ENCODE measurements at regions not wholly inside any gene's neighbourhood (a gene's known extent, or its start where the extent isn't known, plus 50 kb on each side); places are given as distances from the start of the nearest gene placed in this dataset.
"Not testable (repeated sequence)": the region's sequence is repeated elsewhere in the genome, so short reads cannot be mapped to it uniquely, and the experiment has no call there.

- H3K9me3 Mint-ChIP-seq = no peaks in the 10 kb centered on the region
- ATAC-seq (ENCODE audit: low read depth) (no peak), DNase-seq (ENCODE audit: low spot score in 2 of 2) (no peak)
- H3K27me3 Mint-ChIP-seq = no peaks in the 10 kb centered on the region
- no peaks in the 10 kb centered on the region for H3K4me1 Mint-ChIP-seq
- H3K4me3 Mint-ChIP-seq = no peak overlapping the region
- H3K36me3 Mint-ChIP-seq = no peaks in the 10 kb centered on the region
- H3K27ac Mint-ChIP-seq = no peak overlapping the region
Observed at GRCh38 chr10:36469585-36469984, 655.8 kb upstream of the ANKRD30A start.

GRCh38 chr10:36468620-36469019 is 656.8 kb upstream of the ANKRD30A start:
- H3K27me3 Mint-ChIP-seq = no peaks in the 10 kb centered on the region
- H3K36me3 Mint-ChIP-seq = no peaks in the 10 kb centered on the region
- no peak overlapping the region for H3K4me3 Mint-ChIP-seq
- ATAC-seq (ENCODE audit: low read depth) = no peak
- no peak for DNase-seq (ENCODE audit: low spot score in 2 of 2)
- no peaks in the 10 kb centered on the region for H3K4me1 Mint-ChIP-seq
- no peaks in the 10 kb centered on the region for H3K9me3 Mint-ChIP-seq
- H3K27ac Mint-ChIP-seq = no peak overlapping the region

- H3K4me1 Mint-ChIP-seq = no peaks in the 10 kb centered on the region
- H3K9me3 Mint-ChIP-seq = peaks cover 4% of the 10 kb centered on the region
- no peak for DNase-seq (ENCODE audit: low spot score in 2 of 2)
- H3K36me3 Mint-ChIP-seq = no peaks in the 10 kb centered on the region
- no peak overlapping the region for H3K27ac Mint-ChIP-seq
- no peak overlapping the region for H3K4me3 Mint-ChIP-seq
- no peaks in the 10 kb centered on the region for H3K27me3 Mint-ChIP-seq
- no peak for ATAC-seq (ENCODE audit: low read depth)
Observed at GRCh38 chr10:36465604-36466379, 659.6 kb upstream of the ANKRD30A start.

GRCh38 chr10:36464291-36464690 is 661.1 kb upstream of the ANKRD30A start:
- no peaks in the 10 kb centered on the region for H3K4me1 Mint-ChIP-seq
- no peak overlapping the region for H3K27ac Mint-ChIP-seq
- ATAC-seq (ENCODE audit: low read depth) (no peak), DNase-seq (ENCODE audit: low spot score in 2 of 2) (no peak)
- H3K4me3 Mint-ChIP-seq = no peak overlapping the region
- no peaks in the 10 kb centered on the region for H3K36me3 Mint-ChIP-seq
- peaks cover 4% of the 10 kb centered on the region for H3K9me3 Mint-ChIP-seq
- H3K27me3 Mint-ChIP-seq = no peaks in the 10 kb centered on the region

GRCh38 chr10:36463390-36463789 is 662.0 kb upstream of the ANKRD30A start:
- peaks cover 5% of the 10 kb centered on the region for H3K9me3 Mint-ChIP-seq
- ATAC-seq (ENCODE audit: low read depth) (no peak), DNase-seq (ENCODE audit: low spot score in 2 of 2) (no peak)
- no peak overlapping the region for H3K27ac Mint-ChIP-seq
- no peaks in the 10 kb centered on the region for H3K36me3 Mint-ChIP-seq
- H3K27me3 Mint-ChIP-seq = no peaks in the 10 kb centered on the region
- no peak overlapping the region for H3K4me3 Mint-ChIP-seq
- H3K4me1 Mint-ChIP-seq = no peaks in the 10 kb centered on the region

- Mint-ChIP-seq H3K9me3 (peaks cover 7% of the 10 kb centered on the region), H3K4me3 (no peak overlapping the region), H3K4me1 (no peaks in the 10 kb centered on the region), H3K27me3 (no peaks in the 10 kb centered on the region), H3K36me3 (no peaks in the 10 kb centered on the region), H3K27ac (no peak overlapping the region)
- ATAC-seq (ENCODE audit: low read depth) = no peak
- no peak for DNase-seq (ENCODE audit: low spot score in 2 of 2)
Observed at GRCh38 chr10:36462194-36462593, 663.2 kb upstream of the ANKRD30A start.

GRCh38 chr10:36458437-36458836 is 667.0 kb upstream of the ANKRD30A start:
- not testable (repeated sequence) for DNase-seq (ENCODE audit: low spot score in 2 of 2); H3K27me3 Mint-ChIP-seq; ATAC-seq (ENCODE audit: low read depth); H3K36me3 Mint-ChIP-seq; H3K4me1 Mint-ChIP-seq; H3K27ac Mint-ChIP-seq; H3K4me3 Mint-ChIP-seq; H3K9me3 Mint-ChIP-seq

GRCh38 chr10:36457751-36458150 is 667.6 kb upstream of the ANKRD30A start:
- Mint-ChIP-seq H3K27ac (no peak overlapping the region), H3K4me3 (no peak overlapping the region), H3K4me1 (no peaks in the 10 kb centered on the region), H3K27me3 (no peaks in the 10 kb centered on the region), H3K9me3 (peaks cover 7% of the 10 kb centered on the region), H3K36me3 (no peaks in the 10 kb centered on the region)
- DNase-seq (ENCODE audit: low spot score in 2 of 2) (no peak), ATAC-seq (ENCODE audit: low read depth) (no peak)

- Mint-ChIP-seq H3K27ac (no peak overlapping the region), H3K9me3 (peaks cover 3% of the 10 kb centered on the region), H3K4me3 (no peak overlapping the region), H3K27me3 (no peaks in the 10 kb centered on the region), H3K4me1 (no peaks in the 10 kb centered on the region), H3K36me3 (no peaks in the 10 kb centered on the region)
- ATAC-seq (ENCODE audit: low read depth) (no peak), DNase-seq (ENCODE audit: low spot score in 2 of 2) (no peak)
Observed at GRCh38 chr10:36455526-36456133, 669.8 kb upstream of the ANKRD30A start.

GRCh38 chr10:36452851-36453250 is 672.5 kb upstream of the ANKRD30A start:
- ATAC-seq (ENCODE audit: low read depth) = no peak
- Mint-ChIP-seq H3K27ac (no peak overlapping the region), H3K27me3 (no peaks in the 10 kb centered on the region), H3K9me3 (no peaks in the 10 kb centered on the region), H3K36me3 (no peaks in the 10 kb centered on the region), H3K4me1 (no peaks in the 10 kb centered on the region), H3K4me3 (no peak overlapping the region)
- no peak for DNase-seq (ENCODE audit: low spot score in 2 of 2)

GRCh38 chr10:36451391-36451970 is 673.9 kb upstream of the ANKRD30A start:
- H3K27ac Mint-ChIP-seq = no peak overlapping the region
- no peaks in the 10 kb centered on the region for H3K36me3 Mint-ChIP-seq
- DNase-seq (ENCODE audit: low spot score in 2 of 2) (no peak), ATAC-seq (ENCODE audit: low read depth) (no peak)
- H3K4me3 Mint-ChIP-seq = no peak overlapping the region
- no peaks in the 10 kb centered on the region for H3K9me3 Mint-ChIP-seq
- no peaks in the 10 kb centered on the region for H3K27me3 Mint-ChIP-seq
- H3K4me1 Mint-ChIP-seq = no peaks in the 10 kb centered on the region

- Mint-ChIP-seq H3K9me3 (no peaks in the 10 kb centered on the region), H3K36me3 (no peaks in the 10 kb centered on the region), H3K4me1 (no peaks in the 10 kb centered on the region), H3K27me3 (no peaks in the 10 kb centered on the region), H3K27ac (no peak overlapping the region), H3K4me3 (no peak overlapping the region)
- DNase-seq (ENCODE audit: low spot score in 2 of 2) (no peak), ATAC-seq (ENCODE audit: low read depth) (no peak)
Observed at GRCh38 chr10:36450380-36450779, 675.0 kb upstream of the ANKRD30A start.

GRCh38 chr10:36448760-36449691 is 676.4 kb upstream of the ANKRD30A start:
- no peaks in the 10 kb centered on the region for H3K36me3 Mint-ChIP-seq
- ATAC-seq (ENCODE audit: low read depth) (no peak), DNase-seq (ENCODE audit: low spot score in 2 of 2) (no peak)
- no peaks in the 10 kb centered on the region for H3K27me3 Mint-ChIP-seq
- H3K4me1 Mint-ChIP-seq = no peaks in the 10 kb centered on the region
- H3K9me3 Mint-ChIP-seq = no peaks in the 10 kb centered on the region
- H3K27ac Mint-ChIP-seq = no peak overlapping the region
- no peak overlapping the region for H3K4me3 Mint-ChIP-seq

GRCh38 chr10:36446881-36447280 is 678.5 kb upstream of the ANKRD30A start:
- no peak for ATAC-seq (ENCODE audit: low read depth)
- Mint-ChIP-seq H3K9me3 (no peaks in the 10 kb centered on the region), H3K4me1 (no peaks in the 10 kb centered on the region), H3K4me3 (no peak overlapping the region), H3K36me3 (no peaks in the 10 kb centered on the region), H3K27ac (no peak overlapping the region), H3K27me3 (no peaks in the 10 kb centered on the region)
- DNase-seq (ENCODE audit: low spot score in 2 of 2) = no peak

All from memory B cell (primary cell).